A549 (cell line): ENCODE measurements at regions not wholly inside any gene's neighbourhood (a gene's known extent, or its start where the extent isn't known, plus 50 kb on each side); places are given as distances from the start of the nearest gene placed in this dataset.

Source experiments
- ATAC-seq, 2 experiments: fragments of 200-7000 bp in 1 of 2; fragments of >200 bp in 1 of 2; cut with Nextera tagmentation in 1 of 2; cut with Tn5 transposase in 1 of 2; 3 replicates each; pipeline versions ENCODE4 v1.8.0 to v1.9.1; 2018 to 2020; ENCODE audit warnings: mild to moderate bottlenecking in 1 of 2, moderate library complexity in 1 of 2
- CTCF ChIA-PET: fragments of 300-600 bp; sonication (Branson Sonifier 250); formaldehyde crosslinking; extraction: SDS; loops from one replicate; lab custom pipeline; 2021; ENCODE audit warnings: antibody characterized with exemption, inconsistent platforms; lab: Yijun Ruan, JAX
- POLR2A ChIA-PET: fragments of 350-600 bp; formaldehyde crosslinking; extraction: SDS; loops from one replicate; lab custom pipeline; 2021; ENCODE audit warnings: antibody characterized with exemption, inconsistent platforms; lab: Yijun Ruan, JAX
- DNase-seq, 2 experiments: peaks; one replicate each; pipeline versions ENCODE4 v3.0.0 to v3.0.0-alpha.2; 2011 to 2016; ENCODE audit warnings: low read depth in 1 of 2, low spot score in 1 of 2
- FAIRE-seq: peaks from 2 replicates; lab custom pipeline; 2011; peaks lifted over from hg19 to GRCh38; lab: Jason Lieb, UNC
- H3K27ac ChIP-seq, 2 experiments: fragments of >200 bp; sonication (Bioruptor Twin); formaldehyde crosslinking; 3 replicates each; pipeline ENCODE4 v1.5.1; 2016 to 2017
- H3K4me1 ChIP-seq: fragments of >200 bp; sonication (Bioruptor Twin); formaldehyde crosslinking; 3 replicates; pipeline ENCODE4 v1.6.1; 2016
- H3K4me2 ChIP-seq: fragments of >200 bp; sonication (Bioruptor Twin); formaldehyde crosslinking; 3 replicates; pipeline ENCODE4 v1.6.1; 2016
- H3K4me3 ChIP-seq: fragments of >200 bp; sonication (Bioruptor Twin); formaldehyde crosslinking; 3 replicates; pipeline ENCODE4 v1.5.1; 2016
- H3K9me3 ChIP-seq: fragments of >200 bp; sonication (Bioruptor Twin); formaldehyde crosslinking; 3 replicates; pipeline ENCODE4 v1.6.1; 2016
- BHLHE40 ChIP-seq: IDR thresholded peaks from 2 replicates; pipeline ENCODE4 v1.6.1; 2012; ENCODE audit warnings: low read depth, low read length, inconsistent platforms
- CBX2 ChIP-seq: fragments of 200-600 bp; sonication (generic); IDR thresholded peaks from 2 replicates; pipeline ENCODE4 v1.6.1; 2016; ENCODE audit warnings: low read depth, mild to moderate bottlenecking, borderline replicate concordance
- CBX8 ChIP-seq: fragments of 200-600 bp; sonication (generic); IDR thresholded peaks from 2 replicates; pipeline ENCODE4 v1.6.1; 2016
- ESRRA ChIP-seq: fragments of 150-350 bp; IDR thresholded peaks from 2 replicates; pipeline ENCODE4 v1.6.1; 2014; ENCODE audit warnings: mild to moderate bottlenecking, low read length, borderline replicate concordance
- FOSB ChIP-seq: fragments of 250-450 bp; sonication (Bioruptor Pico); IDR thresholded peaks from 2 replicates; pipeline ENCODE4 v1.5.0; 2020; ENCODE audit warnings: mild to moderate bottlenecking, moderate library complexity
- HES2 ChIP-seq: fragments of >200 bp; sonication (Bioruptor Twin); formaldehyde crosslinking; IDR thresholded peaks from 2 replicates; pipeline ENCODE4 v1.6.1; 2016
- HEYL ChIP-seq: fragments of 250-450 bp; sonication (Bioruptor Pico); IDR thresholded peaks from 2 replicates; pipeline ENCODE4 v1.8.0; 2021; ENCODE audit warnings: mild to moderate bottlenecking, moderate library complexity
- HOXB5 ChIP-seq: fragments of 250-450 bp; sonication (Bioruptor Pico); IDR thresholded peaks from 2 replicates; pipeline ENCODE4 v1.5.0; 2020; ENCODE audit warnings: mild to moderate bottlenecking, moderate library complexity
- KDM5A ChIP-seq: fragments of 200-600 bp; sonication (generic); IDR thresholded peaks from 2 replicates; pipeline ENCODE4 v1.6.1; 2016; ENCODE audit warnings: antibody characterized with exemption, mild to moderate bottlenecking
- MAFK ChIP-seq: fragments of 450-650 bp; IDR thresholded peaks from 2 replicates; pipeline ENCODE4 v1.6.1; 2014; ENCODE audit not compliant: partially characterized antibody
- MAX ChIP-seq: IDR thresholded peaks from 2 replicates; pipeline ENCODE4 v1.6.1; 2012
- MYC ChIP-seq: IDR thresholded peaks from 2 replicates; pipeline ENCODE4 v1.6.1; 2012; ENCODE audit warnings: mild to moderate bottlenecking, inconsistent platforms, low read length, improper control_type of control experiment, borderline replicate concordance
- PBX3 ChIP-seq: IDR thresholded peaks from 2 replicates; pipeline ENCODE4 v1.6.1; 2012
- PHF8 ChIP-seq: fragments of 200-600 bp; sonication (generic); IDR thresholded peaks from 2 replicates; pipeline ENCODE4 v1.6.1; 2016; ENCODE audit warnings: low read depth, mild to moderate bottlenecking, antibody characterized with exemption, moderate library complexity, borderline replicate concordance
- POLR2A ChIP-seq: IDR thresholded peaks from 2 replicates; pipeline ENCODE4 v1.6.1; 2012; ENCODE audit warnings: mild to moderate bottlenecking, low read length
- RAD21 ChIP-seq, 2 experiments: fragments of >200 bp in 1 of 2; sonication (Bioruptor Twin) in 1 of 2; formaldehyde crosslinking in 1 of 2; IDR thresholded peaks in 1 of 2; conservative IDR thresholded peaks in 1 of 2; 2 replicates in 1 of 2; 3 replicates in 1 of 2; pipeline ENCODE4 v1.6.1; 2012 to 2018; ENCODE audit warnings: inconsistent platforms in 1 of 2
- RARB ChIP-seq: fragments of 250-450 bp; sonication (Bioruptor Pico); IDR thresholded peaks from 2 replicates; pipeline ENCODE4 v1.8.0; 2021; ENCODE audit warnings: mild to moderate bottlenecking, moderate library complexity
- REST ChIP-seq: fragments of 200-600 bp; sonication (generic); IDR thresholded peaks from 2 replicates; pipeline ENCODE4 v1.6.1; 2016; ENCODE audit warnings: antibody characterized with exemption, mild to moderate bottlenecking, moderate library complexity
- SMC3 ChIP-seq: fragments of >200 bp; sonication (Bioruptor Twin); formaldehyde crosslinking; IDR thresholded peaks from 3 replicates; pipeline ENCODE4 v1.6.1; 2018; ENCODE audit warnings: inconsistent platforms
- SREBF2 ChIP-seq: fragments of 450-650 bp; IDR thresholded peaks from 2 replicates; pipeline ENCODE4 v1.6.1; 2014; ENCODE audit warnings: mild to moderate bottlenecking, moderate library complexity
- TFCP2L1 ChIP-seq: fragments of 250-450 bp; sonication (Bioruptor Pico); IDR thresholded peaks from 2 replicates; pipeline ENCODE4 v1.5.0; 2021; ENCODE audit warnings: mild to moderate bottlenecking
- USF2 ChIP-seq: fragments of 450-650 bp; IDR thresholded peaks from 2 replicates; pipeline ENCODE4 v1.6.1; 2014; ENCODE audit warnings: antibody characterized with exemption
- ZFP36 ChIP-seq: fragments of 450-650 bp; IDR thresholded peaks from 2 replicates; pipeline ENCODE4 v1.6.1; 2014; ENCODE audit warnings: borderline replicate concordance; ENCODE audit not compliant: partially characterized antibody
- ZNF302 ChIP-seq: fragments of 250-450 bp; sonication (Bioruptor Pico); IDR thresholded peaks from 2 replicates; pipeline ENCODE4 v1.9.0; 2021; ENCODE audit warnings: inconsistent platforms, mild to moderate bottlenecking, moderate library complexity
- WGBS: methylation state at CpG from one replicate; pipeline ENCODE4 v1.1.6; 2017; ENCODE audit errors: missing lambda C conversion rate; 5-methylcytosine and 5-hydroxymethylcytosine counted together

- FAIRE-seq = no peak
- no peak for ATAC-seq
These were observed 160.5 kb upstream of the AGTR2 start for GRCh38 chrX:116009861-116010710.

GRCh38 chrX:116010939-116011338, 159.6 kb upstream of the AGTR2 start:
- H3K27ac ChIP-seq = no peak overlapping the region
- no peak for ATAC-seq
- no peaks in the 10 kb centered on the region; the same call in 2 of the 3 replicates for H3K9me3 ChIP-seq
- no peak overlapping the region for H3K4me2 ChIP-seq
- no peak for FAIRE-seq
- POLR2A ChIA-PET = no interaction called here
- no peak for DNase-seq
- WGBS = 11% methylated on average over 5 of the region's 5 CpGs
- CTCF ChIA-PET = no interaction called here
- TF ChIP-seq PBX3 (no peak), ZFP36 (no peak), POLR2A (no peak), SREBF2 (no peak), KDM5A (no peak), SMC3 (no peak), USF2 (no peak), MAX (no peak), RAD21 (conservative IDR thresholded peaks at IDR 0.05 in 1 of 2, IDR thresholded peaks at IDR 0.05 in 1 of 2) (no peak)
- H3K4me1 ChIP-seq = no peaks in the 10 kb centered on the region
- no peak overlapping the region for H3K4me3 ChIP-seq

More at GRCh38 chrX:116009861-116010710, 160.5 kb upstream of the AGTR2 start:
- POLR2A ChIA-PET = no interaction called here
- CTCF ChIA-PET = no interaction called here
- Histone ChIP-seq H3K9me3 (no peaks in the 10 kb centered on the region; the same call in 2 of the 3 replicates), H3K4me1 (no peaks in the 10 kb centered on the region), H3K4me3 (no peak overlapping the region), H3K4me2 (no peak overlapping the region), H3K27ac (no peak overlapping the region)
- TF ChIP-seq USF2 = no peak
- no peak for TF ChIP-seq PHF8
- no peak for TF ChIP-seq FOSB
- no peak for TF ChIP-seq HOXB5 (CRISPR knock-in tag)
- TF ChIP-seq ESRRA = no peak
- TF ChIP-seq SMC3 = no peak
- TF ChIP-seq CBX8 = no peak
- TF ChIP-seq HES2 = no peak
- TF ChIP-seq MYC = no peak
- TF ChIP-seq RARB (CRISPR knock-in tag) = no peak
- no peak for TF ChIP-seq BHLHE40
- no peak for TF ChIP-seq HEYL
- no peak for TF ChIP-seq TFCP2L1 (CRISPR knock-in tag)
- no peak for DNase-seq
- WGBS = 4% methylated on average over 8 of the region's 8 CpGs

GRCh38 chrX:116031331-116031730, 139.2 kb upstream of the AGTR2 start:
- WGBS = 0% methylated on average over 1 of the region's 1 CpG
- no peak overlapping the region for H3K27ac ChIP-seq
- no peak overlapping the region for H3K4me3 ChIP-seq
- ChIA-PET CTCF (interaction anchor here (0.7 kb wide), 1 partner anchor 42 kb away, joined by 3 read pairs; no protein-coding TSS in a partner anchor), POLR2A (no interaction called here)
- no peaks in the 10 kb centered on the region for H3K4me1 ChIP-seq
- H3K9me3 ChIP-seq = no peaks in the 10 kb centered on the region
- no peak for TF ChIP-seq CBX2
- TF ChIP-seq ZNF302 (CRISPR knock-in tag) = no peak
- no peak for TF ChIP-seq MAFK
- no peak for TF ChIP-seq REST
- DNase-seq (no peak), ATAC-seq (no peak), FAIRE-seq (no peak)
- H3K4me2 ChIP-seq = no peak overlapping the region
